Subcutaneous abdominal adipose tissue (tissue), 5 donors: ENCODE measurements at regions not wholly inside any gene's neighbourhood (a gene's known extent, or its start where the extent isn't known, plus 50 kb on each side); places are given as distances from the start of the nearest gene placed in this dataset.

Experiments used
- H3K27ac ChIP-seq: one replicate; pipeline ENCODE4 v1.7.0; 2013; ENCODE audit warnings: low read depth, mild to moderate bottlenecking, inconsistent platforms, low read length, moderate library complexity
- H3K27me3 ChIP-seq, 5 donors: one replicate each; pipeline ENCODE4 v1.7.0; 2013; ENCODE audit warnings: low read length in 5 of 5, inconsistent platforms in 1 of 5; ENCODE audit not compliant: control insufficient read depth in 5 of 5, insufficient read depth in 4 of 5
- H3K36me3 ChIP-seq, 5 donors: one replicate each; pipeline ENCODE4 v1.7.0; 2013; ENCODE audit warnings: low read length in 5 of 5; ENCODE audit not compliant: control insufficient read depth in 5 of 5, insufficient read depth in 5 of 5
- H3K4me1 ChIP-seq, 5 donors: one replicate each; pipeline ENCODE4 v1.7.0; 2013; ENCODE audit warnings: low read length in 5 of 5, mild to moderate bottlenecking in 3 of 5, moderate library complexity in 1 of 5; ENCODE audit not compliant: control insufficient read depth in 5 of 5, insufficient read depth in 5 of 5
- H3K4me3 ChIP-seq, 5 donors: one replicate each; pipeline ENCODE4 v1.7.0; 2013; ENCODE audit warnings: low read length in 5 of 5, low read depth in 1 of 5
- H3K9ac ChIP-seq, 5 donors: one replicate each; pipeline ENCODE4 v1.7.0; 2013; ENCODE audit warnings: low read length in 5 of 5, mild to moderate bottlenecking in 4 of 5, moderate library complexity in 3 of 5
- H3K9me3 ChIP-seq, 5 donors: one replicate each; pipeline ENCODE4 v1.7.0; 2013; ENCODE audit warnings: low read length in 5 of 5; ENCODE audit not compliant: control insufficient read depth in 5 of 5
- donor health status: healthy.
- donor health status: healthy.
- donor health status: healthy.
- donor health status: healthy.
- donor health status: healthy.

DNA sequence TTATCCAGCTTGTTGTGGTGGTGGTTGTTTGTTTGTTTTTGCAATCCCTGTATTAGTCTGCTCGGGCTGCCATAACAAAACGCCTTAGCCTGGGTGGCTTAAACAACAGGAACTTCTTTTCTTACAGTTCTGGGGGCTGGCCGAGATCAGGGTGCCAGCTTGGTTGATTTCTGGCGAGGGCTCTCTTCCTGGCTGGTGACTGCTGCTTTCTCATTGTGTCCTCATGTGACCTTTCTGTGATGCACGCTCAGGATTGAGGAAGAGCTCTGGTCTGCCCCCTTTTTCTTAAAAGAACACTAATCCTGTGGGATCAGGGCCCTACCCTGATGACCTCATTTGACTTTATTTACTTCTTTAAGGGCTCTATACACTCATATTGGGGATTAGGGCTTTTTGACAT is 107.1 kb upstream of the NRP1 start:
- no peak overlapping the region for H3K9ac ChIP-seq
- no peak overlapping the region for H3K4me3 ChIP-seq
- H3K9me3 ChIP-seq, result no peaks in the 10 kb centered on the region
- peaks cover 0 to 2% (median 0%) of the 10 kb centered on the region in 5 donors for H3K4me1 ChIP-seq
- H3K36me3 ChIP-seq, result no peaks in the 10 kb centered on the region
- no peak overlapping the region for H3K27ac ChIP-seq
- H3K27me3 ChIP-seq, result no peaks in the 10 kb centered on the region

DNA sequence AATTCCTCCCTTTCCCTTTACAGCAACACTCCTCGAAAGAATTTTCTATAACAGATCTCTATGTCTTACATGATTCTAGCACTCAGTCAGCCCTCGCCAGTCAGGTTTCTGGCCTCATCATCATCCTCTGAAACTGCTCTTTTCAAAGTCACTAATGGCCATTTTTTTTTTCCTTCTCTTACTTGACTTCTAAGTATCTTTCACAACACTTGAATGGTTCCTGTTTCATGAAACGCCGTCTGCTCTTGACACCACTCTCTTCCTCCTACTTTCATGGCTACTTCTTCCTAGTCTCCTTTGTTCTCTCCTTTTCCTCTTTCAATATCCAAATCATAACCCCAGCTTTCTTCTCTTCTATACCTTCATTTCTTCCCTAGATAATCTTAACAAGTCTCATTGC is 100.5 kb upstream of the NRP1 start:
- Histone ChIP-seq H3K27me3 (no peaks in the 10 kb centered on the region), H3K9ac (peak overlapping the region in 2 of 5 donors; percentile 28 to 35), H3K27ac (no peak overlapping the region), H3K36me3 (no peaks in the 10 kb centered on the region), H3K9me3 (no peaks in the 10 kb centered on the region), H3K4me1 (peaks cover 0 to 3% (median 0%) of the 10 kb centered on the region in 5 donors), H3K4me3 (peak overlapping the region in 2 of 5 donors; percentile 17 to 40)

DNA sequence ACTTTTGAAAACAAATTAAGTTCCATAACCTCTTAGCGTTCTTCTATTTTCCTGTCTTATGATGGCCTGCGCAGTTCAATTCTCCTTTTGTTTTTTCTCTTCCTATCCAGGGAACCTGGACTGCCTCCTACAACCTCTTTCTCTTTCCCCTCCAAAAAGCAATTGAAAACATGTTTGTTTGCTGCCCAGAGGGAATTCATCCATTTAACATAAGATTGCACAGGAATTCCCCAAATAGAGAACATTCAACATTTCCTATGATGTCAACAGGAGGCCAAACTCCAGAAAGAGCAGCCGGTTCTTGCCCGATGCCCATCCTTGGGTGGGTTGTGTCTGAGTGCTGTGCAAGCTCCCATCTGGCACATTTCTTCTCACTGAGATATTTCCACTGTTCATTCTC is 94.2 kb upstream of the NRP1 start:
- no peak overlapping the region for H3K9ac ChIP-seq
- H3K27me3 ChIP-seq, result no peaks in the 10 kb centered on the region
- no peak overlapping the region for H3K4me3 ChIP-seq
- H3K27ac ChIP-seq, result no peak overlapping the region
- H3K4me1 ChIP-seq, result peaks cover 0 to 4% (median 0%) of the 10 kb centered on the region in 5 donors
- H3K9me3 ChIP-seq, result no peaks in the 10 kb centered on the region
- no peaks in the 10 kb centered on the region for H3K36me3 ChIP-seq

DNA sequence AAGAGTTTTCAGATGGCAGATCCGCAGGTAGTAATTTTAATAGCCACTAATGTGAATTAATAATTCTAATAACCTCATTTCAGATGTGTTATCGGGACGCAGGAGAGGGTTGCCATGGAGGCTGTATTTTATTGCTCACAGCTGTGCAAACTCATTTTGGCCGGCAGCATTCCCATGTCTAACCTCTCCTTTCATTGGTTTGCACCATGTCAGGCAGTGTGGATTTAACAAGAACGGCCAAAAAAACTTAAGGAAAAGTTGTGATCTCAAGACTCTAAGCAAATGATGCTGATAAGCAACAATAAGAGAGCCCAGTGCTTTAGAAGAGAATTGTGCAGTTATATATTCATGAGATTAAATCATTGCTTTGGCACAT is 88.7 kb upstream of the NRP1 start:
- H3K27ac ChIP-seq, result no peak overlapping the region
- no peak overlapping the region for H3K9ac ChIP-seq
- no peak overlapping the region for H3K4me3 ChIP-seq
- H3K4me1 ChIP-seq, result peaks cover 3 to 24% (median 18%) of the 10 kb centered on the region in 5 donors
- no peaks in the 10 kb centered on the region for H3K36me3 ChIP-seq
- H3K9me3 ChIP-seq, result no peaks in the 10 kb centered on the region
- H3K27me3 ChIP-seq, result no peaks in the 10 kb centered on the region

GRCh38 chr10:33422471-33423153 is 88.1 kb upstream of the NRP1 start:
- Histone ChIP-seq H3K9ac (no peak overlapping the region), H3K9me3 (no peaks in the 10 kb centered on the region), H3K27me3 (no peaks in the 10 kb centered on the region), H3K4me3 (no peak overlapping the region), H3K27ac (no peak overlapping the region), H3K36me3 (no peaks in the 10 kb centered on the region), H3K4me1 (peaks cover 3 to 24% (median 18%) of the 10 kb centered on the region in 5 donors)

DNA sequence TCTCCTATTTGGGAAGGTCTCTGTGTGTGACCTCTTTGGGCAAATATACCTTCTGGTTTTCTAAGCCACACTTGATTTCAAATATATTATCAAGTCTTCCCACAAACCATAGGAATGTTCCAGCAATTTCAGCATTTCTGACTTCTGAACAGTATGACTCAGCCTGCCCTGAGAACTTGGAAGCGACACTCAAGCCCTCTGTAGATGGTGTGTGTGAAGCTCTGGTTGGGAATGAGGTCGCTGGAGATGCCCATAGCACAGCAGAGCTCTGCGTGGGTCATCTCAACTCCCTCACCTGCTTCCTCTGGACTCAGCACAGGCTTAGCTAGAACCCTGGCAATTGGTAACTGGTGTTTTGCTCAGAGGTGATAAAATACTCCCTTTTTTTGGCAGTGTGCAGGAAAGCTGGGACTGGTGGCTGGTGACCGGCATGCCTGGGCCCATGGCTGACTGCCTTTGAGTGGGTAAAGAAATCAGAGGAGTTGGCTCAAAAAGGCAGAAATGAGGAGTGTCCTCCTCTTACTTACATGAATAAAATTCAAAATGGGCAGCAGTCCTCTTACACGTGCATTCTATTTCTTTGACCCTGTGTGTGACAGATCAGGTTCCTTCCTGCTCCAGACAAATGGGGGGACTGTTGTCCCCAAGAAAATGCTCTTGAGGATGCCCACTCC is 87.5 kb upstream of the NRP1 start:
- H3K27ac ChIP-seq, result no peak overlapping the region
- H3K4me3 ChIP-seq, result no peak overlapping the region
- H3K36me3 ChIP-seq, result no peaks in the 10 kb centered on the region

GRCh38 chr10:33419311-33419710 is 84.8 kb upstream of the NRP1 start:
- Histone ChIP-seq H3K27ac (no peak overlapping the region), H3K9ac (no peak overlapping the region), H3K4me3 (peak overlapping the region in 2 of 5 donors; percentile 2 to 20), H3K9me3 (no peaks in the 10 kb centered on the region), H3K4me1 (peaks cover 3 to 24% (median 18%) of the 10 kb centered on the region in 5 donors), H3K36me3 (no peaks in the 10 kb centered on the region), H3K27me3 (no peaks in the 10 kb centered on the region)

More for the DNA sequence above, 87.5 kb upstream of the NRP1 start:
- H3K9me3 ChIP-seq, result no peaks in the 10 kb centered on the region
- H3K9ac ChIP-seq, result peak overlapping the region in 1 of 5 donors; percentile 30
- peaks cover 3 to 24% (median 18%) of the 10 kb centered on the region in 5 donors for H3K4me1 ChIP-seq
- no peaks in the 10 kb centered on the region for H3K27me3 ChIP-seq

GRCh38 chr10:33418301-33418700 is 83.8 kb upstream of the NRP1 start:
- no peaks in the 10 kb centered on the region for H3K9me3 ChIP-seq
- no peaks in the 10 kb centered on the region for H3K27me3 ChIP-seq
- H3K4me3 ChIP-seq, result no peak overlapping the region
- no peaks in the 10 kb centered on the region for H3K36me3 ChIP-seq
- H3K4me1 ChIP-seq, result peaks cover 3 to 24% (median 23%) of the 10 kb centered on the region in 5 donors
- H3K9ac ChIP-seq, result no peak overlapping the region
- H3K27ac ChIP-seq, result no peak overlapping the region

GRCh38 chr10:33416691-33417090 is 82.2 kb upstream of the NRP1 start:
- Histone ChIP-seq H3K36me3 (no peaks in the 10 kb centered on the region), H3K27ac (no peak overlapping the region), H3K27me3 (no peaks in the 10 kb centered on the region), H3K9ac (no peak overlapping the region), H3K9me3 (no peaks in the 10 kb centered on the region), H3K4me3 (no peak overlapping the region), H3K4me1 (peaks cover under 1 to 28% (median 23%) of the 10 kb centered on the region in 5 donors)

DNA sequence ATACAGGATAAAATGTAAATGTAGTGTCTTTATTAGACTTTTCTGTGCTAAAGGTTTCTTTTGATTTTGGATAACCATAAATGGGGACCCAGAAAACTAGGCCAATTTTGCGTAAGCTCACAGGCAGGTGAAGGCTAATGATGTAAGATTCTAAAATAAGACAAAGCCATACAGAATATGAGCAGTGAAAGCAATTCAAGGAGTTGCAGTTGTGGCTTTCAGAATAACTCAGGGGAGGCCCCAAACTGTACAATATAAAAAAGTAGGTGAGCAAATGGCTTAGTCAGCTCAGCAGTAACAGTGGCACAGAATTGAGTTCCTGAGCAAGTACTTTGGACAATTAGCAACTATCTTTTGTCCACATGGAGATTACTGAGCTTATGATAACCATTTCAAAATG is 81.7 kb upstream of the NRP1 start:
- Histone ChIP-seq H3K9ac (no peak overlapping the region), H3K27ac (no peak overlapping the region), H3K4me3 (no peak overlapping the region), H3K27me3 (no peaks in the 10 kb centered on the region), H3K36me3 (no peaks in the 10 kb centered on the region), H3K4me1 (peaks cover 0 to 25% (median 22%) of the 10 kb centered on the region in 5 donors), H3K9me3 (no peaks in the 10 kb centered on the region)
